ENCODE measurements at regions not wholly inside any gene's neighbourhood (a gene's known extent, or its start where the extent isn't known, plus 50 kb on each side); places are given as distances from the start of the nearest gene placed in this dataset.

DNA sequence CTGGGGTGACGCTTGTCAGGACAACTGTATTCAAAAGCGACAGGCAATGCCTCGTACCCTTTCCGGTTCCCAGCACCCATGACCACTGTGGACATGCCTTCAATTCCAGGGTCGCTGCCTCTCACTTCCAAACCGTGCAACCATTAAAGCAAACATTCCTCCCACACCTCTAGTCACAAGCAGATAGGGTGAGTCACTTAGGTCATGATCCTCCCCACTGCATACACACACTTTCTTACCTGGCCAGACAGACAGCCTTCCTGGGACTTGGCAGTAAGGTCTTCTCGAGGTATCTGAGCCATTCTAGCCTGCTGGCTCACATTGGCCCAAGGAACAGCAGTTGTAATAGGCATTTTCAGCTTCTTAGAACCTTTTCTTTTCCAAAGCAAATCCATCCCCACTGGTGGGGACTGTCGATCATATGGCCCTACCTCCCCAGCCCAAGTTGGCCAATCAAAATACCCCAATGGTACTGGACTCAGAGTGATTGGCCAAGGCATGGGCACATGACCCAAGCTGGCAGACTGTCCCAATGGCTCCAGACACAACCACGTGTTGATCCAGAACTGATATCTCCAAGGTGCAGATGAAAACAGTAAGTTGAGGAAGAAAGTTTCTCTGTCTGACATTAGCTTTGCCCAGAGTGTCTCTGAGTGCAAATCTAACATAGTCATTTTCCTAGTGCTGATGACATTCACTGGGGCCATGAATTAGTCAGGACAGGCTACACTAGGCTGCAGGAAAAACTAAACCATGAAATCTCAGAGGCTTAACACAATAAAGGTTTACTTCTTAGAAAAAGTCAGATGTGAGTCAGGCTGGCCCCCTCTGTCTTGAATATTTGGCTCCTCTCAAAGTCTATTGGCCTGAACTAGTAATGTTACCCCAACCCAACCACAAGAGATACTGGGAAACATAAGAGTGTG lies 113.8 kb downstream of the RRAGC start:
- POLR2A ChIA-PET, result no interaction called here
- Histone ChIP-seq H3K9me2 (ENCODE audit: insufficient read depth, low read length) (no peaks in the 10 kb centered on the region), H3K4me2 (ENCODE audit: low read length) (no peak overlapping the region), H3K4me1 (ENCODE audit: insufficient read depth, low read length, poor library complexity, severe bottlenecking) (no peaks in the 10 kb centered on the region), H4K20me1 (ENCODE audit: insufficient read depth, low read length) (no peaks in the 10 kb centered on the region), H2AFZ (ENCODE audit: low read length) (no peak overlapping the region), H3K79me2 (ENCODE audit: insufficient read depth, low read depth, low read length) (no peaks in the 10 kb centered on the region), H3K36me3 (ENCODE audit: insufficient read depth, low read length) (no peaks in the 10 kb centered on the region), H3K4me3 (ENCODE audit: low read depth, low read length, poor library complexity, severe bottlenecking) (no peak overlapping the region), H3K9me3 (ENCODE audit: low read length) (no peaks in the 10 kb centered on the region), H3K27ac (ENCODE audit: low read depth, low read length, poor library complexity, severe bottlenecking) (no peak overlapping the region)
- no peak for DNase-seq (ENCODE audit: low spot score)
- CTCF ChIA-PET (ENCODE audit: unreplicated experiment), result no interaction called here
- intact Hi-C loops (cut with micrococcal nuclease; ENCODE audit: unreplicated experiment), result no loop called here
- TF ChIP-seq EZH2phosphoT487 (IDR thresholded peaks at IDR 0.05; ENCODE audit: borderline replicate concordance, low read depth, low read length), result no peak
- TF ChIP-seq, protein P1, sequence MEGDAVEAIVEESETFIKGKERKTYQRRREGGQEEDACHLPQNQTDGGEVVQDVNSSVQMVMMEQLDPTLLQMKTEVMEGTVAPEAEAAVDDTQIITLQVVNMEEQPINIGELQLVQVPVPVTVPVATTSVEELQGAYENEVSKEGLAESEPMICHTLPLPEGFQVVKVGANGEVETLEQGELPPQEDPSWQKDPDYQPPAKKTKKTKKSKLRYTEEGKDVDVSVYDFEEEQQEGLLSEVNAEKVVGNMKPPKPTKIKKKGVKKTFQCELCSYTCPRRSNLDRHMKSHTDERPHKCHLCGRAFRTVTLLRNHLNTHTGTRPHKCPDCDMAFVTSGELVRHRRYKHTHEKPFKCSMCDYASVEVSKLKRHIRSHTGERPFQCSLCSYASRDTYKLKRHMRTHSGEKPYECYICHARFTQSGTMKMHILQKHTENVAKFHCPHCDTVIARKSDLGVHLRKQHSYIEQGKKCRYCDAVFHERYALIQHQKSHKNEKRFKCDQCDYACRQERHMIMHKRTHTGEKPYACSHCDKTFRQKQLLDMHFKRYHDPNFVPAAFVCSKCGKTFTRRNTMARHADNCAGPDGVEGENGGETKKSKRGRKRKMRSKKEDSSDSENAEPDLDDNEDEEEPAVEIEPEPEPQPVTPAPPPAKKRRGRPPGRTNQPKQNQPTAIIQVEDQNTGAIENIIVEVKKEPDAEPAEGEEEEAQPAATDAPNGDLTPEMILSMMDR (conservative IDR thresholded peaks at IDR 0.05; ENCODE audit: low read length), result no peak
- no TSS peak for BruUV-seq (replicated peaks)

DNA sequence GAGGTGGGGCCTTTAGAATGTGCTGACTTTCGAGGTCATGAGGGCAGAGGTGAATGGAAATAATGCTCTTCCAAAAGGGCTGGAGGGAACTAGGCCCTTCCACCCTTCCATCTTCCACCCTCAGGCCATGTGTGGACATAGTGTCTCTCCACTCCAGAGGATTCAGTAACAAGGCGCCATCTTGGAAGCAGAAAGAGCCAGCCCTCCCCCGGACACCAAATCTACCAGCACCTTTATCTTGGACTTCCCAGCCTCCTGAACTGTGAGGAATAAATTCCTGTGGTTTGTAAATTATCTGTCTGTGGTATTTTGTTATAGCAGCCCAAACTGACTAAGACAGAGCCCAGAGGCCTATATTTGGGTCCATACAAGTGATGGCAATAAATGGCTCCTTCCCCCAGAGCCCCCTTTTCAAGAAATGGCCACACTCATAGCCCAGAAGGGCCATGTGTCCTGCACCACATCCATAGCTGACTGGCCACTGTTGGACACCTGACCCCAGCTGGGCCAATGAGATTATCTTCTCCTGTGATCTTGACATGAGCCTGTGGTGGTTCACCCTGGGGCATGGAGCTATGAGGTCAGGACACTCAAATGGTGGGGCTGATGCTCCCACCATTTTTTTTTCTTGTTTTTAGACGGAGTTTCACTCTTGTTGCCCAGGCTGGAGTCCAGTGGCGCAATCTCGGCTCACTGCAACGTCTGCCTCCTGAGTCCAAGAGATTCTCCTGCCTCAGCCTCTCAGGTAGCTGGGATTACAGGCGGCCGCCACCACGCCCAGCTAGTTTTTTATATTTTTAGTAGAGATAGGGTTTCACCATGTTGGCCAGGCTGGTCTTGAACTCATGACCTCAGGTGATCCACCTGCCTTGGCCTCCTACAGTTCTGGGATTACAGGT lies 114.9 kb downstream of the RRAGC start:
- intact Hi-C loops (cut with micrococcal nuclease; ENCODE audit: unreplicated experiment), result no loop called here
- TF ChIP-seq, protein P1 (conservative IDR thresholded peaks at IDR 0.05; ENCODE audit: low read length), result no peak
- no peak for TF ChIP-seq EZH2phosphoT487 (IDR thresholded peaks at IDR 0.05; ENCODE audit: borderline replicate concordance, low read depth, low read length)

More for the DNA sequence above, 114.9 kb downstream of the RRAGC start:
- H4K20me1 ChIP-seq (ENCODE audit: insufficient read depth, low read length), result no peaks in the 10 kb centered on the region
- DNase-seq (ENCODE audit: low spot score), result no peak
- H3K27ac ChIP-seq (ENCODE audit: low read depth, low read length, poor library complexity, severe bottlenecking), result no peak overlapping the region
- CTCF ChIA-PET (ENCODE audit: unreplicated experiment), result no interaction called here
- H3K79me2 ChIP-seq (ENCODE audit: insufficient read depth, low read depth, low read length), result no peaks in the 10 kb centered on the region
- no peak overlapping the region for H2AFZ ChIP-seq (ENCODE audit: low read length)
- no peak overlapping the region for H3K4me2 ChIP-seq (ENCODE audit: low read length)
- BruUV-seq (replicated peaks), result no TSS peak
- POLR2A ChIA-PET, result no interaction called here
- no peaks in the 10 kb centered on the region for H3K9me2 ChIP-seq (ENCODE audit: insufficient read depth, low read length)
- H3K4me3 ChIP-seq (ENCODE audit: low read depth, low read length, poor library complexity, severe bottlenecking), result no peak overlapping the region
- H3K9me3 ChIP-seq (ENCODE audit: low read length), result no peaks in the 10 kb centered on the region
- no peaks in the 10 kb centered on the region for H3K4me1 ChIP-seq (ENCODE audit: insufficient read depth, low read length, poor library complexity, severe bottlenecking)
- no peaks in the 10 kb centered on the region for H3K36me3 ChIP-seq (ENCODE audit: insufficient read depth, low read length)
